ENCODE measurements at regions not wholly inside any gene's neighbourhood (a gene's known extent, or its start where the extent isn't known, plus 50 kb on each side); places are given as distances from the start of the nearest gene placed in this dataset.
"Not testable (repeated sequence)": the region's sequence is repeated elsewhere in the genome, so short reads cannot be mapped to it uniquely, and the experiment has no call there.

GRCh38 chr3:95586754-95587153 lies 1227.6 kb upstream of the EPHA6 start:
- H3K27me3 ChIP-seq (ENCODE audit: insufficient read depth, low read depth, low read length): no peaks in the 10 kb centered on the region
- H3K36me3 ChIP-seq (ENCODE audit: insufficient read depth, low read length): no peaks in the 10 kb centered on the region
- no peaks in the 10 kb centered on the region for H3K9me2 ChIP-seq (ENCODE audit: insufficient read depth, low read length)
- no peak overlapping the region for H3K4me2 ChIP-seq (ENCODE audit: low read length)
- no peaks in the 10 kb centered on the region for H3K79me2 ChIP-seq (replicated peaks; ENCODE audit: insufficient read depth, low read length)
- no peaks in the 10 kb centered on the region for H3F3A ChIP-seq (ENCODE audit: insufficient read depth, low read length, poor library complexity, severe bottlenecking)
- H3K4me3 ChIP-seq (ENCODE audit: low read length): no peak overlapping the region
- H3K9ac ChIP-seq (ENCODE audit: low read length): no peak overlapping the region
- no peaks in the 10 kb centered on the region for H4K20me1 ChIP-seq (ENCODE audit: insufficient read depth)
- H3K27ac ChIP-seq (ENCODE audit: low read length): no peak overlapping the region
- H2AFZ ChIP-seq (ENCODE audit: low read depth, low read length): no peak overlapping the region
- TF ChIP-seq EZH2 (IDR thresholded peaks at IDR 0.05; ENCODE audit: borderline replicate concordance, insufficient read depth, low read length, poor library complexity, severe bottlenecking) (no peak), TAF1 (IDR thresholded peaks at IDR 0.05; ENCODE audit: low read depth) (no peak), RAD21 (conservative IDR thresholded peaks at IDR 0.05) (no peak), REST (IDR thresholded peaks at IDR 0.05; ENCODE audit: borderline replicate concordance) (no peak), POLR2AphosphoS5 (IDR thresholded peaks at IDR 0.05) (no peak), MXI1 (conservative IDR thresholded peaks at IDR 0.05; ENCODE audit: poor library complexity, severe bottlenecking) (no peak), CTCF (IDR thresholded peaks at IDR 0.05; ENCODE audit: poor library complexity, severe bottlenecking) (no peak)
- no peaks in the 10 kb centered on the region for H3K9me3 ChIP-seq (ENCODE audit: low read length)

GRCh38 chr3:95587641-95588040 lies 1226.8 kb upstream of the EPHA6 start:
- not testable (repeated sequence) for H3K4me2 ChIP-seq (ENCODE audit: low read length); H3K4me3 ChIP-seq (ENCODE audit: low read length); H3K9me3 ChIP-seq (ENCODE audit: low read length); H3K27me3 ChIP-seq (ENCODE audit: insufficient read depth, low read depth, low read length); H3F3A ChIP-seq (ENCODE audit: insufficient read depth, low read length, poor library complexity, severe bottlenecking); H3K79me2 ChIP-seq (replicated peaks; ENCODE audit: insufficient read depth, low read length); H3K36me3 ChIP-seq (ENCODE audit: insufficient read depth, low read length); H2AFZ ChIP-seq (ENCODE audit: low read depth, low read length); H3K9ac ChIP-seq (ENCODE audit: low read length); H3K27ac ChIP-seq (ENCODE audit: low read length); H4K20me1 ChIP-seq (ENCODE audit: insufficient read depth); H3K9me2 ChIP-seq (ENCODE audit: insufficient read depth, low read length)

- Histone ChIP-seq H3K79me2 (replicated peaks; ENCODE audit: insufficient read depth, low read length) (no peaks in the 10 kb centered on the region), H3K9ac (ENCODE audit: low read length) (no peak overlapping the region), H3F3A (ENCODE audit: insufficient read depth, low read length, poor library complexity, severe bottlenecking) (no peaks in the 10 kb centered on the region), H3K9me2 (ENCODE audit: insufficient read depth, low read length) (no peaks in the 10 kb centered on the region), H3K4me3 (ENCODE audit: low read length) (no peak overlapping the region), H3K27me3 (ENCODE audit: insufficient read depth, low read depth, low read length) (no peaks in the 10 kb centered on the region), H3K4me2 (ENCODE audit: low read length) (no peak overlapping the region), H3K36me3 (ENCODE audit: insufficient read depth, low read length) (no peaks in the 10 kb centered on the region), H3K9me3 (ENCODE audit: low read length) (no peaks in the 10 kb centered on the region), H4K20me1 (ENCODE audit: insufficient read depth) (no peaks in the 10 kb centered on the region), H2AFZ (ENCODE audit: low read depth, low read length) (no peak overlapping the region), H3K27ac (ENCODE audit: low read length) (no peak overlapping the region)
- TF ChIP-seq SMC3 (conservative IDR thresholded peaks at IDR 0.05; ENCODE audit: poor library complexity) (no peak), CTCF (IDR thresholded peaks at IDR 0.05; ENCODE audit: poor library complexity, severe bottlenecking) (no peak), RAD21 (conservative IDR thresholded peaks at IDR 0.05) (no peak), EP300 (conservative IDR thresholded peaks at IDR 0.05; ENCODE audit: poor library complexity, severe bottlenecking) (no peak), TAF1 (IDR thresholded peaks at IDR 0.05; ENCODE audit: low read depth) (no peak), EZH2 (IDR thresholded peaks at IDR 0.05; ENCODE audit: borderline replicate concordance, insufficient read depth, low read length, poor library complexity, severe bottlenecking) (no peak), MXI1 (conservative IDR thresholded peaks at IDR 0.05; ENCODE audit: poor library complexity, severe bottlenecking) (no peak), REST (IDR thresholded peaks at IDR 0.05; ENCODE audit: borderline replicate concordance) (no peak), POLR2AphosphoS5 (IDR thresholded peaks at IDR 0.05) (no peak)
Observed at GRCh38 chr3:95588473-95588872, 1225.9 kb upstream of the EPHA6 start.
